ENCODE measurements at regions not wholly inside any gene's neighbourhood (a gene's known extent, or its start where the extent isn't known, plus 50 kb on each side); places are given as distances from the start of the nearest gene placed in this dataset.

- no peak for TF ChIP-seq CTCF (conservative IDR thresholded peaks at IDR 0.05 in 1 of 2, IDR thresholded peaks at IDR 0.05 in 1 of 2; ENCODE audit: extremely low read depth in 1 of 2, insufficient read depth in 1 of 2, low read depth in 1 of 2, low read length in 2 of 2)
- TF ChIP-seq EZH2 (IDR thresholded peaks at IDR 0.05; ENCODE audit: borderline replicate concordance, low read length): no peak
Observed at GRCh38 chr7:130958846-130959245, 224.8 kb upstream of the KLF14 start.

Measured in mammary epithelial cell (primary cell).